K562 (cell line): ENCODE measurements at regions not wholly inside any gene's neighbourhood (a gene's known extent, or its start where the extent isn't known, plus 50 kb on each side); places are given as distances from the start of the nearest gene placed in this dataset.
A peak's percentile ranks its signal among the peaks of the same experiment; 100 is the strongest.

ENCODE experiments used
- BCL6 ChIP-seq: fragments of 250-450 bp; sonication (Bioruptor Pico); IDR thresholded peaks from 2 replicates; pipeline ENCODE4 v1.4.0; 2020
- CBFB ChIP-seq: sonication (generic); formaldehyde crosslinking; IDR thresholded peaks from 2 replicates; pipeline ENCODE4 v1.4.0; 2020; ENCODE audit warnings: mild to moderate bottlenecking, missing genetic modification reagents
- DIDO1 ChIP-seq: fragments of 450-650 bp; IDR thresholded peaks from 2 replicates; pipeline ENCODE4 v1.6.1; 2016; ENCODE audit warnings: low read depth, missing biosample characterization, missing genetic modification characterization
- GATA2 ChIP-seq: sonication (generic); formaldehyde crosslinking; IDR thresholded peaks from 2 replicates; pipeline ENCODE4 v1.4.0; 2020; ENCODE audit warnings: mild to moderate bottlenecking, missing genetic modification reagents
- HDAC6 ChIP-seq: IDR thresholded peaks from 2 replicates; pipeline ENCODE4 v1.6.1; 2012; ENCODE audit warnings: low read depth, mild to moderate bottlenecking, control low read depth, inconsistent platforms, low read length, moderate library complexity
- HINFP ChIP-seq: fragments of 450-650 bp; conservative IDR thresholded peaks from 2 replicates; pipeline ENCODE4 v1.6.1; 2016; ENCODE audit warnings: missing genetic modification characterization, low read depth, mild to moderate bottlenecking, control low read depth, missing compliant biosample characterization
- KDM1A ChIP-seq, 2 experiments: fragments of 450-650 bp; IDR thresholded peaks; 2 replicates each; pipeline ENCODE4 v1.6.1; 2016; ENCODE audit warnings: mild to moderate bottlenecking in 2 of 2
- L3MBTL2 ChIP-seq: fragments of 450-650 bp; IDR thresholded peaks from 2 replicates; pipeline ENCODE4 v1.6.1; 2016; ENCODE audit warnings: mild to moderate bottlenecking, moderate library complexity
- NFYB ChIP-seq: IDR thresholded peaks from 2 replicates; pipeline ENCODE4 v1.6.1; 2011; ENCODE audit warnings: mild to moderate bottlenecking, moderate library complexity; ENCODE audit not compliant: insufficient read length; ENCODE audit errors: extremely low read depth
- RAD21 ChIP-seq, 2 experiments: fragments of 250-450 bp in 1 of 2; fragments of 450-650 bp in 1 of 2; sonication (Bioruptor Pico) in 1 of 2; formaldehyde crosslinking in 1 of 2; IDR thresholded peaks in 1 of 2; conservative IDR thresholded peaks in 1 of 2; 2 replicates each; pipeline versions ENCODE4 v1.4.0 to v1.8.0; 2020 to 2022; ENCODE audit warnings: mild to moderate bottlenecking in 2 of 2, moderate library complexity in 1 of 2
- ZNF512 ChIP-seq: IDR thresholded peaks from 2 replicates; pipeline ENCODE4 v1.6.1; 2016; ENCODE audit warnings: missing genetic modification characterization, missing compliant biosample characterization
- TF ChIP-seq, protein P1 (sequence below): fragments of 450-650 bp; conservative IDR thresholded peaks from 2 replicates; pipeline ENCODE4 v1.6.1; 2016; ENCODE audit warnings: missing genetic modification characterization, low read depth, mild to moderate bottlenecking, missing compliant biosample characterization, moderate library complexity
- TF ChIP-seq, protein P2 (sequence below): fragments of 450-650 bp; formaldehyde crosslinking; IDR thresholded peaks from 2 replicates; pipeline ENCODE4 v1.4.0; 2020; ENCODE audit warnings: mild to moderate bottlenecking, moderate library complexity
- TF ChIP-seq, protein P3 (sequence below): sonication (generic); formaldehyde crosslinking; IDR thresholded peaks from 2 replicates; pipeline ENCODE4 v1.8.1; 2023; ENCODE audit warnings: mild to moderate bottlenecking, missing genetic modification reagents

GRCh38 chr12:66035288-66035966 is 95.1 kb downstream of the LLPH start (continued):
- TF ChIP-seq CBFB (CRISPR knock-in tag) (no peak), HINFP (tag) (no peak), GATA2 (CRISPR knock-in tag) (no peak), ZNF512 (tag) (no peak), NFYB (no peak), HDAC6 (no peak), DIDO1 (no peak), BCL6 (no peak), RAD21 (CRISPR knock-in tag; conservative IDR thresholded peaks at IDR 0.05 in 1 of 2, IDR thresholded peaks at IDR 0.05 in 1 of 2) (peak; percentile 20 to 23; a peak in 3 of 4 replicates), L3MBTL2 (no peak), KDM1A (IDR thresholded peaks at IDR 0.05) (no peak)
- TF ChIP-seq, protein P1, sequence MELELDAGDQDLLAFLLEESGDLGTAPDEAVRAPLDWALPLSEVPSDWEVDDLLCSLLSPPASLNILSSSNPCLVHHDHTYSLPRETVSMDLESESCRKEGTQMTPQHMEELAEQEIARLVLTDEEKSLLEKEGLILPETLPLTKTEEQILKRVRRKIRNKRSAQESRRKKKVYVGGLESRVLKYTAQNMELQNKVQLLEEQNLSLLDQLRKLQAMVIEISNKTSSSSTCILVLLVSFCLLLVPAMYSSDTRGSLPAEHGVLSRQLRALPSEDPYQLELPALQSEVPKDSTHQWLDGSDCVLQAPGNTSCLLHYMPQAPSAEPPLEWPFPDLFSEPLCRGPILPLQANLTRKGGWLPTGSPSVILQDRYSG (tag), result no peak
- TF ChIP-seq, protein P2, sequence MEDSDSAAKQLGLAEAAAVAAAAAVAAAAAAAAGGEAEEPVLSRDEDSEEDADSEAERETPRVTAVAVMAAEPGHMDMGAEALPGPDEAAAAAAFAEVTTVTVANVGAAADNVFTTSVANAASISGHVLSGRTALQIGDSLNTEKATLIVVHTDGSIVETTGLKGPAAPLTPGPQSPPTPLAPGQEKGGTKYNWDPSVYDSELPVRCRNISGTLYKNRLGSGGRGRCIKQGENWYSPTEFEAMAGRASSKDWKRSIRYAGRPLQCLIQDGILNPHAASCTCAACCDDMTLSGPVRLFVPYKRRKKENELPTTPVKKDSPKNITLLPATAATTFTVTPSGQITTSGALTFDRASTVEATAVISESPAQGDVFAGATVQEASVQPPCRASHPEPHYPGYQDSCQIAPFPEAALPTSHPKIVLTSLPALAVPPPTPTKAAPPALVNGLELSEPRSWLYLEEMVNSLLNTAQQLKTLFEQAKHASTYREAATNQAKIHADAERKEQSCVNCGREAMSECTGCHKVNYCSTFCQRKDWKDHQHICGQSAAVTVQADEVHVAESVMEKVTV, result 0 out of 2 replicates have a peak, but pooled peaks have one; percentile 12
- TF ChIP-seq, protein P3, sequence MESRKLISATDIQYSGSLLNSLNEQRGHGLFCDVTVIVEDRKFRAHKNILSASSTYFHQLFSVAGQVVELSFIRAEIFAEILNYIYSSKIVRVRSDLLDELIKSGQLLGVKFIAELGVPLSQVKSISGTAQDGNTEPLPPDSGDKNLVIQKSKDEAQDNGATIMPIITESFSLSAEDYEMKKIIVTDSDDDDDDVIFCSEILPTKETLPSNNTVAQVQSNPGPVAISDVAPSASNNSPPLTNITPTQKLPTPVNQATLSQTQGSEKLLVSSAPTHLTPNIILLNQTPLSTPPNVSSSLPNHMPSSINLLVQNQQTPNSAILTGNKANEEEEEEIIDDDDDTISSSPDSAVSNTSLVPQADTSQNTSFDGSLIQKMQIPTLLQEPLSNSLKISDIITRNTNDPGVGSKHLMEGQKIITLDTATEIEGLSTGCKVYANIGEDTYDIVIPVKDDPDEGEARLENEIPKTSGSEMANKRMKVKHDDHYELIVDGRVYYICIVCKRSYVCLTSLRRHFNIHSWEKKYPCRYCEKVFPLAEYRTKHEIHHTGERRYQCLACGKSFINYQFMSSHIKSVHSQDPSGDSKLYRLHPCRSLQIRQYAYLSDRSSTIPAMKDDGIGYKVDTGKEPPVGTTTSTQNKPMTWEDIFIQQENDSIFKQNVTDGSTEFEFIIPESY (CRISPR knock-in tag), result no peak
- TF ChIP-seq, all 486 proteins: peak for 3
